SJCRH30 (cell line): ENCODE measurements at regions not wholly inside any gene's neighbourhood (a gene's known extent, or its start where the extent isn't known, plus 50 kb on each side); places are given as distances from the start of the nearest gene placed in this dataset.
"Not testable (repeated sequence)": the region's sequence is repeated elsewhere in the genome, so short reads cannot be mapped to it uniquely, and the experiment has no call there.

Source experiments
- DNase-seq, 2 experiments: peaks; one replicate each; pipeline ENCODE4 v3.0.0-alpha.2; 2015 to 2020
- H3K27ac ChIP-seq: fragments of 250-450 bp; sonication (Bioruptor Pico); 2 replicates; pipeline ENCODE4 v1.5.1; 2020; ENCODE audit warnings: mild to moderate bottlenecking, moderate library complexity
- H3K27me3 ChIP-seq: fragments of 250-450 bp; sonication (Bioruptor Pico); 2 replicates; pipeline ENCODE4 v1.5.1; 2020; ENCODE audit warnings: mild to moderate bottlenecking, moderate library complexity
- H3K36me3 ChIP-seq: fragments of 250-450 bp; sonication (Bioruptor Pico); 2 replicates; pipeline ENCODE4 v1.5.1; 2020; ENCODE audit warnings: mild to moderate bottlenecking, moderate library complexity
- H3K4me1 ChIP-seq: fragments of 250-450 bp; sonication (Bioruptor Pico); 2 replicates; pipeline ENCODE4 v1.5.1; 2020; ENCODE audit warnings: mild to moderate bottlenecking, moderate library complexity
- H3K4me3 ChIP-seq: fragments of 250-450 bp; sonication (Bioruptor Pico); 2 replicates; pipeline ENCODE4 v1.5.1; 2020; ENCODE audit warnings: mild to moderate bottlenecking, moderate library complexity
- H3K9me3 ChIP-seq: fragments of 250-450 bp; sonication (Bioruptor Pico); replicated peaks from 2 replicates; pipeline ENCODE4 v1.5.1; 2020; ENCODE audit warnings: mild to moderate bottlenecking, moderate library complexity

DNA sequence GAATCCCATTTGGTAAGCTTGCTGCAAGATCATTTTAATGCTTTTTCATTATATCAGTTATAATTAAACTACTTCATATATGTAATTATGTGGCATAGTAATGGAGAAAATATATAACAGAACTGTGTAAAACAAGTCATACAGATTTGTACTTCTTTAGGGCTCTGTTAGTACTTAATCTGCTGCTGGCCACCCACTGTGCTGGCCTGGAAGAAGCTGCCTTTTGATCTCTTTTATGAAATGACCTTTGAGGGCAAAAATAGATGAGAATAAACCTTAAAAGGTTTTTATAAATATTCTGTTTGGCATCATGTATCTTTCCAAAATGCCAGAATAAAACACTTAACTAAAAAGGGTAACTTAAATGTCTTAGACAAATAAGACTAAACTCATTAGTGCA lies 262.9 kb downstream of the ZIC1 start:
- no peaks in the 10 kb centered on the region for H3K36me3 ChIP-seq

DNA sequence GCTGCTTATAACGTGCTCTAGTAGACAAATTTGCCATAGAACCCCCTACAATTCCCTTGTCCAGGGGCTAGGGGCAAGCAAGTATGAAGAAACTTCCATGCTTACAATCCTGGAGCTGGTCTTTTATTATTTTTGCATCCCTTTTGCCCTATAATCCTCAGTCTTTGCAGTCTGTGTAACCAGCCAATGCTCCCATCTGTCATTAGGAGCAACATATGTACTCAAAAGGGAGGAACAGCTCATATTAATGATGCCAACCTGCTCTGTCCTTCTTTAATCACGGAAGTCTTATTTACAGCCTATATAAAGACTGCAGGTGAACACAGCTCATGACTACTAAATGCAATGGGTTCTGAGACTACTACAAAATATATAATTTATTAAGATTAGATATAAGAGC lies 263.3 kb downstream of the ZIC1 start:
- no peaks in the 10 kb centered on the region for H3K36me3 ChIP-seq
- H3K4me1 ChIP-seq, result peaks cover 10% of the 10 kb centered on the region
- H3K27me3 ChIP-seq, result no peaks in the 10 kb centered on the region
- no peak overlapping the region for H3K4me3 ChIP-seq
- DNase-seq, result no peak
- H3K9me3 ChIP-seq, result no peaks in the 10 kb centered on the region
- no peak overlapping the region for H3K27ac ChIP-seq

More for the DNA sequence above, 262.9 kb downstream of the ZIC1 start:
- Histone ChIP-seq H3K27ac (no peak overlapping the region), H3K4me3 (no peak overlapping the region), H3K9me3 (no peaks in the 10 kb centered on the region), H3K27me3 (no peaks in the 10 kb centered on the region), H3K4me1 (peaks cover 10% of the 10 kb centered on the region)
- no peak for DNase-seq

DNA sequence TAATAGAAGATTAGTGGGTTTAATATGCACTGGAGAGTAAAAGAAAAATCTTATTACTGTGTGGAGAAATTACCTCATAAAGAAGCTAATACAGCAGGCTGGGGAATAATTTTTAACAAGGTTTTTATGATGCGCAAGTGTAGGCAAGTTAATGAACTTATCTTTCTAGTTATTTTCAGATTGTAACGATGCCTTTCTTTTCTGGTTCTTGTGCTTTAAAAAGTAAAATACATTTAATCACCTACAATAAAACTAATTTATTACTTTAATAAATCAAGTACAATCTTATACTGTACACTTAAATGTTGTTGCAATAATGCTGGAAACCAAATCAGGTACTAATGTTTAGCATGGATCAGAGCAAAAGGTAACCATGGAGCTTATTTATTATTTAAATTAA lies 266.6 kb downstream of the ZIC1 start:
- no peaks in the 10 kb centered on the region for H3K36me3 ChIP-seq
- H3K9me3 ChIP-seq, result no peaks in the 10 kb centered on the region
- no peaks in the 10 kb centered on the region for H3K4me1 ChIP-seq
- H3K4me3 ChIP-seq, result no peak overlapping the region
- H3K27ac ChIP-seq, result no peak overlapping the region
- no peak for DNase-seq
- no peaks in the 10 kb centered on the region for H3K27me3 ChIP-seq

DNA sequence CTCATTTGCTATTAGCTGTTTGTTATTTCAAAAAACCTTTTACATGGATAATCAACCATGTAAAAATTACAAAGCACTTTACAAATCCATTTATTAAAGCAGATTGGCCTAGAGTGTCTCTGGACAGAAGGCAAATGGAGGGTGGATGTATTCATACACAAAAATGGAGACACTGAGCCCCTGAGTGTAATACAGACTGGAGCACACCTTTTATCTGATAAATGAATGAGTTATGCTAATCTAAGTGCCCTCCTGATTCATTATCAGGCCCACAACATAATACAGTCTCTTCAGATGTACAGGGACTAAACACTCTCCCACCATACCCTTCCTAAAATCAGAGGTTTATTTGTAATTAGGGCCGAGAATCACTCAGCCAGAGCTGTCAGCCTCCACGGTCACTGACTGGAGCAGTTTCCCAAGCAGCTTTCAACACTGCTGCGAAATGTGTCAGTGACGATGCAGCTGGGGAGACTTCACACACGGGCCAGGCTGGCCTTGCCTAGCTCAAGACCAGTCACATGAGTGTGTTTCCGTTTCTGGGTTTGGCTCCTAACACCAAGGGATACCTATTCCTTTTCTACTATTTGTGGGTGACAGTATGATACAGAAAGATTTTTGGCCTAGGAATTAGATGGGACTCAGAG lies 271.8 kb downstream of the ZIC1 start:
- H3K4me3 ChIP-seq, result no peak overlapping the region
- no peaks in the 10 kb centered on the region; the same call in 1 of the 2 replicates for H3K9me3 ChIP-seq
- no peaks in the 10 kb centered on the region for H3K27me3 ChIP-seq
- H3K27ac ChIP-seq, result no peak overlapping the region
- DNase-seq, result no peak
- H3K36me3 ChIP-seq, result no peaks in the 10 kb centered on the region
- H3K4me1 ChIP-seq, result no peaks in the 10 kb centered on the region

- DNase-seq, result no peak
- Histone ChIP-seq H3K27ac (no peak overlapping the region), H3K27me3 (no peaks in the 10 kb centered on the region), H3K9me3 (no peaks in the 10 kb centered on the region), H3K4me1 (no peaks in the 10 kb centered on the region), H3K36me3 (no peaks in the 10 kb centered on the region), H3K4me3 (no peak overlapping the region)
Observed at GRCh38 chr3:147688868-147689267, 279.7 kb downstream of the ZIC1 start.

GRCh38 chr3:147699175-147699838 lies 290.1 kb downstream of the ZIC1 start:
- Histone ChIP-seq H3K4me1 (no peaks in the 10 kb centered on the region), H3K36me3 (no peaks in the 10 kb centered on the region), H3K27ac (no peak overlapping the region), H3K27me3 (no peaks in the 10 kb centered on the region), H3K4me3 (no peak overlapping the region), H3K9me3 (0 out of 2 replicates have a peak, but pooled peaks cover 3% of the 10 kb centered on the region)
- DNase-seq, result no peak

DNA sequence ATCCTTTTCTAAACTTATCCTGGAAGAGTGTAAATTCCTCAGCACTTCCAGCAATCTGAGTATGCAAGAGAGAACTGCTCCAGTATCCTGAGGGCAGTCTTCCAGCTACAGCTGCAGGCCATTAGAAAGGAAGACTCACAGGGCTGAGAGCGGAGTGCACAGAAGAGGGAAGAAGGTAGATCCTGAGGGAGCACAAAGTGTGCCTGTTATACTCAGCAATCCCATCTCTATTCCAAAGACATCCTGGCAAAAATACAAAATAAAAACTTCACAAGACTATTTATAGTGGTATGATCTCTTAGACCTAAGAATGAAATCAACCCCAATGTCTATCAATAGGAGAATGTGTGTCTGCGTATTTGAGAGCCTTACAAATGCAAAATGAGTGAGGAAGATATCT lies 292.0 kb downstream of the ZIC1 start:
- no peaks in the 10 kb centered on the region for H3K27me3 ChIP-seq
- 0 out of 2 replicates have a peak, but pooled peaks cover 3% of the 10 kb centered on the region for H3K9me3 ChIP-seq
- no peak overlapping the region for H3K27ac ChIP-seq
- no peaks in the 10 kb centered on the region for H3K4me1 ChIP-seq
- H3K36me3 ChIP-seq, result no peaks in the 10 kb centered on the region
- no peak for DNase-seq
- H3K4me3 ChIP-seq, result no peak overlapping the region

DNA sequence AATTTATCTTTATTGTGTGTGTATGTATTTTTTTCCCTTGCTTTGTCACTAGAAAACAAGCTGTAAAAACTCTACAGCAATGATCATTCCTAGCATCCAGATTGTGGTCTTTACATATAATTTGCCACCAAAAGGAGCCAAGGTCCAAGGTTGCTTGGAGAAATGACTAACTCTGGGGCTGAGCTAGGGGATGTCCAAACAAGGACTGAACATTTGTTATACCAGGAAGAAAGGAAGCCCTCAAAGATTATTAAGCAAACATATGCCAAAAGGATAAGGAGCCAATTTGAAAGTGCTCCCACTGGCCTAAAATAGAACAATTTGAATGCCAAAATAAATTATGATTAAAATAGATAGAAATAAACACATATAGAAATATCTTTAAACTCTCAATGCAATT lies 293.3 kb downstream of the ZIC1 start:
- Histone ChIP-seq H3K4me3 (no peak overlapping the region), H3K27ac (no peak overlapping the region), H3K9me3 (0 out of 2 replicates have a peak, but pooled peaks cover 3% of the 10 kb centered on the region), H3K36me3 (no peaks in the 10 kb centered on the region), H3K4me1 (no peaks in the 10 kb centered on the region), H3K27me3 (no peaks in the 10 kb centered on the region)
- DNase-seq, result no peak

GRCh38 chr3:147705651-147706051 lies 296.5 kb downstream of the ZIC1 start:
- H3K4me1 ChIP-seq, result no peaks in the 10 kb centered on the region
- no peak for DNase-seq
- H3K27ac ChIP-seq, result no peak overlapping the region
- H3K4me3 ChIP-seq, result no peak overlapping the region
- H3K27me3 ChIP-seq, result no peaks in the 10 kb centered on the region
- peaks cover 3% of the 10 kb centered on the region; the same call in 1 of the 2 replicates for H3K9me3 ChIP-seq
- H3K36me3 ChIP-seq, result no peaks in the 10 kb centered on the region

DNA sequence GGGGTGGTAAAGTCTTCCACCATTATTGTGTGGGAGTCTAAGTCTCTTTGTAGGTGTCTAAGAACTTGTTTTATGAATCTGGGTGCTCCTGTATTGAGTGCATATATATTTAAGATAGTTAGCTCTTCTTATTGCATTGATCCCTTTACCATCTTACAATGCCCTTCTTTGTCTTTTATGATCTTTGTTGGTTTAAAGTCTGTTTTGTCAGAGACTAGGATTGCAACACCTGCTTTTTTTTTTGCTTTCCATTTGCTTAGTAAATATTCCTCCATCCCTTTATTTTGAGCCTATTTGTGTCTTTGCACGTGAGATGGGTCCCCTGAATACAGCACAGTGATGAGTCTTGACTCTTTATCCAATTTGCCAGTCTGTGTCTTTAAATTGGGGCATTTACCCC lies 301.6 kb downstream of the ZIC1 start:
- H3K4me3 ChIP-seq, H3K36me3 ChIP-seq, H3K27ac ChIP-seq, DNase-seq, H3K27me3 ChIP-seq, H3K9me3 ChIP-seq, H3K4me1 ChIP-seq: not testable (repeated sequence)

DNA sequence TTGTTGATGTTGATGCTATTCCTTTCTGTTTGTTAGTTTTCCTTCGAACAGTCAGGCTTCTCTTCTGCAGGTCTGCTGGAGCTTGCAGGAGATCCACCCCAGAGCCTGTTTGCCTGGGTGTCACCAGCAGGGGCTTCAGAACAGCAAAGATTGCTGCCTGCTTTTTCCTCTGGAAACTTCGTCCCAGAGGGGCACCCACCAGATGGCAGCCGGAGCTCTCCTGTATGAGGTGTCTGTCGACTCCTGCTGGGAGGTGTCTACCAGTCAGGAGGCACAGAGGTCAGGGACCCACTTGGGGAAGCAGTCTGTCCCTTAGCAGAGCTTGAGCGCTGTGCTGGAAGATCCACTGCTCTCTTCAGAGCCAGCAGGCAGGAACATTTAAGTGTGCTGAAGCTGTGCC lies 303.2 kb downstream of the ZIC1 start:
- H3K27ac ChIP-seq, result no peak overlapping the region
- DNase-seq, result no peak
- no peak overlapping the region for H3K4me3 ChIP-seq
- no peaks in the 10 kb centered on the region for H3K4me1 ChIP-seq
- no peaks in the 10 kb centered on the region; the same call in 1 of the 2 replicates for H3K9me3 ChIP-seq
- H3K27me3 ChIP-seq, result no peaks in the 10 kb centered on the region
- no peaks in the 10 kb centered on the region for H3K36me3 ChIP-seq

GRCh38 chr3:147712758-147713157 lies 303.6 kb downstream of the ZIC1 start:
- H3K9me3 ChIP-seq, DNase-seq, H3K36me3 ChIP-seq, H3K4me1 ChIP-seq, H3K27ac ChIP-seq, H3K4me3 ChIP-seq, H3K27me3 ChIP-seq: not testable (repeated sequence)

DNA sequence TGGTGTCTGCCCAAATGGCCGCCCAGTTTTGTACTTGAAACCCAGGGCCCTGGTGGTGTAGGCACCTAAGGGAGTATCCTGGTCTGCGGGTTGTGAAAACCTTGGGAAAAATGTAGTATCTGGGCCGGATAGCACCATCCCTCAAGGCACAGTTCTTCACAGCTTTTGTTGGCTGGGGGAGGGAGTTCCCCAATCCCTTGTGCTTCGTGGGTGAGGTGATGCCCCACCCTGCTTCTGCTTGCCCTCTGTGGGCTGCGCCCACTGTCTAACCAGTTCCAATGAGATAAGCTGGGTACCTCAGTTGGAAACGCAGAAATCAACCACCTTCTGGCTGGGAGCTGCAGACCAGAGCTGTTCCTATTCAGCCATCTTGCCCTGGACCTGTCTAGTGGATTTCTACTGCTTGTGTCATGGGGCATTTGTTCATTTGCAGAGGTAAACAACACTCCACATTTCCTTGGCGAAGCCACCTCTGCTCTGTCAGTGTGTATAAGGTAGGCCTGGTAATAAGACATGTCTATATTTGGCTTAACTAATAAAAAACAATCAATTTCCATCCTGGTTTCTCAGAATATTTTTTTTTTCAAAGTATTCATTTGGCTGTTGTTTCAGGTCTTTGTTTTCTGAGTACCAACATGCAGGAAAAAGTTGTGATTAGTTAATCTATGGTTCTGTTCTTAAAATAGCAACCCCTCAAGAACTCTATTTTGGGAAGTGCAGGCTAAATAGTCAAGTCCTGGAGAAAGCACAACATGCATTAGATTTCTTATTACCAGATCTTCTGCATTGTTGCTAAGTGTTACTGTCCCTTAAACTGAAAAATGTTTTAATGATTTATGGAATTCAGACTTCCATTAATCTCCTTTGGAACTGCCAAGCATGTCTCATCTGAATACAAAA lies 304.3 kb downstream of the ZIC1 start:
- Histone ChIP-seq H3K9me3 (no peaks in the 10 kb centered on the region; the same call in 1 of the 2 replicates), H3K4me3 (no peak overlapping the region), H3K4me1 (no peaks in the 10 kb centered on the region), H3K27me3 (no peaks in the 10 kb centered on the region), H3K27ac (no peak overlapping the region), H3K36me3 (no peaks in the 10 kb centered on the region)
- no peak for DNase-seq

- Histone ChIP-seq H3K27ac (no peak overlapping the region), H3K4me3 (no peak overlapping the region), H3K27me3 (no peaks in the 10 kb centered on the region), H3K36me3 (no peaks in the 10 kb centered on the region), H3K9me3 (no peaks in the 10 kb centered on the region), H3K4me1 (no peaks in the 10 kb centered on the region)
- no peak for DNase-seq
Observed at GRCh38 chr3:147729641-147730040, 320.5 kb downstream of the ZIC1 start.

DNA sequence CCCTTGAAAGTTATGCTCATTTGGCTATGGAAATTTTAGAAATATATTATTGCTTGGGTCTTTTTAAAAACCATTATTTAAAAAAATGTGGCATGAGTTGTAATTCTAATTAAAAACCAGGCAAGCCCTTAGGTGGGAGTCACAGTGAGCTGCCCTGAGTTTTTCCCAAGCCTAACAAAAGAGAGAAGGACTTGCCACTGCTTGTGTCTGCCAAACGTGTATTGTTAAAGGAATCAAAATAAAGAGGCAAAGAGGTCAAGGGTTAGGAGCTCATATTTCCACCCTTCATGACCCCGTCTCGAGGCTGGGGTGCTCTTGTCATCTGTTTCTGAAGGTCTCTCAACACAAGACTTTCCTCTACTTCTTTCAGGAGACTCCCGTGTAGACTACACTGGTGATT lies 321.1 kb downstream of the ZIC1 start:
- Histone ChIP-seq H3K27ac (no peak overlapping the region), H3K4me1 (peaks cover 3% of the 10 kb centered on the region), H3K9me3 (no peaks in the 10 kb centered on the region), H3K4me3 (no peak overlapping the region), H3K27me3 (no peaks in the 10 kb centered on the region), H3K36me3 (no peaks in the 10 kb centered on the region)
- no peak for DNase-seq
